Choroid plexus epithelial cell (primary cell): ENCODE measurements at regions not wholly inside any gene's neighbourhood (a gene's known extent, or its start where the extent isn't known, plus 50 kb on each side); places are given as distances from the start of the nearest gene placed in this dataset.
"Not testable (repeated sequence)": the region's sequence is repeated elsewhere in the genome, so short reads cannot be mapped to it uniquely, and the experiment has no call there.

Source experiments
- DNase-seq: peaks from one replicate; pipeline ENCODE4 v3.0.0-alpha.2; 2010; ENCODE audit warnings: low read depth
- H3K4me3 ChIP-seq: 2 replicates; pipeline ENCODE4 v1.5.1; 2011; ENCODE audit warnings: low read depth, mild to moderate bottlenecking, control low read depth, low read length, moderate library complexity
- CTCF ChIP-seq: conservative IDR thresholded peaks from 2 replicates; pipeline ENCODE4 v1.5.1; 2011; ENCODE audit warnings: low read depth, mild to moderate bottlenecking, control low read depth, inconsistent platforms, low read length, moderate library complexity

GRCh38 chr14:49286257-49286983 is 299.8 kb downstream of the RPS29 start:
- DNase-seq = no peak
- TF ChIP-seq CTCF = no peak
- H3K4me3 ChIP-seq = no peak overlapping the region

GRCh38 chr14:49280566-49280965 is 305.6 kb downstream of the RPS29 start:
- no peak for DNase-seq
- TF ChIP-seq CTCF = no peak
- no peak overlapping the region for H3K4me3 ChIP-seq

DNA sequence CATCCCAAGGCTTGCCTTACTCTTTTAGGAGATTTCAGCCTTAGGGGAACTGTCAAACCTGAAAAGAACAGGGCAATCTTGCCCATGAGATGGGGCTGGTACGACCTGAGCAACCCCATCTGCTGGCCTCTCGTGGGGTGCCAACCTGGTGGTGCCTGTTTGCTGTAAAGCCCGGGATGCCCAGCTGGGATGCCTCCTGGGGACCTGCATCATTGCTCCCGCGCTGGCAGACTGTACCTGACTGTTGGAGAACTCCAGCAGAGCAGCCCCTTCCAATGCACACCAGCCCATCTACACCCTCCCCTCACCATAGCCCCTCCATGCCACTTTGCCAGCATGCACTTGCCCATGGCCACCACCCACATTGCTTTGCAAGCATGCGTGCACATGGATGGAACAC is 335.7 kb downstream of the RPS29 start:
- no peak for DNase-seq
- H3K4me3 ChIP-seq = no peak overlapping the region
- TF ChIP-seq CTCF = no peak

DNA sequence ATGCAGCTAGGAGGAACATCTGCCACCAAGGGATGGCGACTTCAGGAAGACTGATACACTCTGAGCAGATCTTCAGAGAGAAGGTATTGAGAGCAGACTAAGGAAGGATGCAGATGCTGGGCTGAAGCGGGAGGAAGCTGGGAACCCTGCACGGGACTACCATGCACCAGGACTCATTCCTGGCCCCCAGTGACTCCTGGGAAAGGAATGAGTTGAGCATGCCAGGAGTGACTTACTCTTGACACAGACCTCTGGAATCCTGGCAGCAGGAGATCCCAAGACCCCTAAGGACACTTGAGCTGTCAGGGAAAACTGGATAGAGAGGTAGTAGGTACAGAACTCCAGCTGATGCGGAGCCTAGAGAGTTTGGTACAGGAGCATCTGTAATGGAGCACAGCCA is 336.1 kb downstream of the RPS29 start:
- no peak overlapping the region for H3K4me3 ChIP-seq
- TF ChIP-seq CTCF = no peak
- DNase-seq = no peak

DNA sequence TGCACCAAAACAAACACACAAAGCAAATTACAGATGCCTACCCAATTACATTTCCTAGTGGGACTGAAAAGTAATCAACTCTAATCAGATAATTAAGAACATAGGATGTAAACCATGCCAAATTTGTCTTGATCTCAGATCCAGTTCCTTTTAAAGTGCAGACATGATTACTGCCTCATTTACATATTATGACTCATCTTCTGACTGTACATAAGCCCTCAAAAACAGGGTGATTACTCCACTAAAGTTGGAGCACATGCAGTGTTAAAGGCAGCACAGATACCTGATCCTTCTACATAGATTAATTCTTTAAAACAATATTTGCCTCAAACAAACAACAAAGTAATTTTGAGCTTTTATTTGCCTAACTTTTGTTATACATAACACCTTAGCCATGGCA is 337.2 kb downstream of the RPS29 start:
- no peak for DNase-seq
- no peak for TF ChIP-seq CTCF

GRCh38 chr14:49243777-49244176 is 342.4 kb downstream of the RPS29 start:
- not testable (repeated sequence) for DNase-seq, H3K4me3 ChIP-seq

More for the DNA sequence above, 337.2 kb downstream of the RPS29 start:
- H3K4me3 ChIP-seq = no peak overlapping the region

GRCh38 chr14:49240383-49240782 is 345.8 kb downstream of the RPS29 start:
- TF ChIP-seq CTCF = no peak
- no peak for DNase-seq
- H3K4me3 ChIP-seq = no peak overlapping the region
